T-cell (primary cell): ENCODE measurements at regions not wholly inside any gene's neighbourhood (a gene's known extent, or its start where the extent isn't known, plus 50 kb on each side); places are given as distances from the start of the nearest gene placed in this dataset.

Source experiments
- ATAC-seq, 4 experiments: fragments of 200-7000 bp in 3 of 4; fragments of 150-1000 bp in 1 of 4; cut with Tn5 transposase; replicated peaks in 1 of 4; 1 replicate in 3 of 4; 2 replicates in 1 of 4; pipeline ENCODE4 v1.10.0; 2021; ENCODE audit warnings: moderate library complexity in 3 of 4, mild to moderate bottlenecking in 2 of 4, moderate number of reproducible peaks in 1 of 4
- CTCF ChIA-PET, 2 donors: fragments of 300-600 bp; sonication (Branson Sonifier 250); formaldehyde crosslinking; loops; one replicate each; lab custom pipeline; 2022; ENCODE audit warnings: antibody characterized with exemption in 2 of 2; lab: Charles Lee
- POLR2A ChIA-PET, 2 donors: fragments of 300-600 bp; sonication (Branson Sonifier 250); formaldehyde crosslinking; loops; one replicate each; lab custom pipeline; 2022; ENCODE audit warnings: antibody characterized with exemption in 2 of 2; lab: Charles Lee
- DNase-seq, 35 experiments: peaks; one replicate each; pipeline versions ENCODE4 v3.0.0 to v3.0.0-alpha.2; 2013 to 2023
- H3K27ac ChIP-seq: one replicate; pipeline ENCODE4 v1.5.1; 2013; ENCODE audit warnings: low read length
- H3K27me3 ChIP-seq, 2 experiments: replicated peaks in 1 of 2; 1 replicate in 1 of 2; 2 replicates in 1 of 2; pipeline versions ENCODE4 v1.6.1 to v1.7.0; 2013; ENCODE audit warnings: low read length in 1 of 2, mixed read lengths in 1 of 2; ENCODE audit not compliant: control insufficient read depth in 2 of 2, insufficient read depth in 2 of 2; ENCODE audit errors: extremely low read depth in 1 of 2
- H3K36me3 ChIP-seq, 2 donors: 1 replicate in 1 of 2; 2 replicates in 1 of 2; pipeline versions ENCODE4 v1.6.1 to v1.7.0; 2013; ENCODE audit warnings: low read length in 1 of 2; ENCODE audit not compliant: control insufficient read depth in 2 of 2, insufficient read depth in 1 of 2; ENCODE audit errors: extremely low read depth in 1 of 2
- H3K4me1 ChIP-seq, 2 experiments: 1 replicate in 1 of 2; 2 replicates in 1 of 2; pipeline versions ENCODE4 v1.6.1 to v1.7.0; 2013; ENCODE audit warnings: low read length in 2 of 2, mixed read lengths in 1 of 2; ENCODE audit not compliant: insufficient read depth in 2 of 2, control insufficient read depth in 1 of 2; ENCODE audit errors: extremely low read depth in 1 of 2
- H3K4me3 ChIP-seq, 2 donors: 1 replicate in 1 of 2; 2 replicates in 1 of 2; pipeline versions ENCODE4 v1.5.1 to v1.7.0; 2013; ENCODE audit warnings: mild to moderate bottlenecking in 2 of 2, low read length in 1 of 2, moderate library complexity in 1 of 2; ENCODE audit not compliant: control insufficient read depth in 1 of 2; ENCODE audit errors: extremely low read depth in 1 of 2
- H3K9me3 ChIP-seq: 2 replicates; pipeline ENCODE4 v1.7.0; 2013
- H3K27ac Mint-ChIP-seq, 2 donors: one replicate each; pipeline ENCODE4 v1.8.0; 2020 to 2021; ENCODE audit warnings: mild to moderate bottlenecking in 2 of 2, mixed read lengths in 2 of 2
- H3K27me3 Mint-ChIP-seq, 2 donors: one replicate each; pipeline ENCODE4 v1.8.0; 2021 to 2022; ENCODE audit warnings: mixed read lengths in 2 of 2
- H3K36me3 Mint-ChIP-seq: one replicate; pipeline ENCODE4 v1.8.0; 2021; ENCODE audit warnings: mixed read lengths
- H3K4me1 Mint-ChIP-seq, 3 donors: one replicate each; pipeline ENCODE4 v1.8.0; 2020 to 2022; ENCODE audit warnings: mixed read lengths in 3 of 3, mild to moderate bottlenecking in 1 of 3
- H3K4me3 Mint-ChIP-seq, 3 donors: one replicate each; pipeline ENCODE4 v1.8.0; 2020 to 2022; ENCODE audit warnings: mild to moderate bottlenecking in 3 of 3, mixed read lengths in 3 of 3, moderate library complexity in 3 of 3
- H3K9me3 Mint-ChIP-seq, 3 donors: one replicate each; pipeline ENCODE4 v1.8.0; 2020 to 2022; ENCODE audit warnings: mixed read lengths in 3 of 3
- WGBS: methylation state at CpG from one replicate; pipeline ENCODE4 v1.1.5; 2013; ENCODE audit warnings: missing lambda C conversion rate; ENCODE audit not compliant: insufficient coverage; 5-methylcytosine and 5-hydroxymethylcytosine counted together

DNA sequence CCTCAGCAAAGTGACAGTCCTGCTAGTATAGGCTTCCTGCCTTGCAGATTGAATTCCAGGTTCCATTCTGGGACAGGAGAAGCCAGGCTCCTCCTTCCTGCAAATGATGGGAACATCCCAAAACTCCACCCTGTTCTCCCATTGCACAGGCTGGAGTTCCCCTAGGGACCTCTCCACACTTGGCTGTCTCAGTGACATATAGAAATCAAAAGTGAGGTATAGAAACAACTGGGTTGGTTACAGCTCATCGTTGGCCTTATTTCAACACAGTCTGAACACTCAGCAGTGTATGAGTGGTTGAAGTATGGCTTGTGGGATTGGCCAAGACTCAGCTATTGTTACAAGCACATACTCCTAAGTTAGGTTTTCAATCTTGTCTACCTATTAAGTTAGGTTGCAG lies 157.8 kb upstream of the FTMT start:
- H3K27ac ChIP-seq = no peak overlapping the region
- ChIA-PET POLR2A (no interaction called here), CTCF (no interaction called here)
- H3K27me3 Mint-ChIP-seq = no peaks in the 10 kb centered on the region
- DNase-seq (no peak), ATAC-seq (no peak)
- H3K27ac Mint-ChIP-seq = no peak overlapping the region
- no peaks in the 10 kb centered on the region for H3K27me3 ChIP-seq
- H3K4me3 Mint-ChIP-seq = no peak overlapping the region
- H3K4me3 ChIP-seq = no peak overlapping the region
- peaks cover 0 to 5% (median under 1%) of the 10 kb centered on the region in 3 donors for H3K9me3 Mint-ChIP-seq
- no peaks in the 10 kb centered on the region for H3K36me3 ChIP-seq
- no peaks in the 10 kb centered on the region for H3K4me1 ChIP-seq
- no peaks in the 10 kb centered on the region for H3K36me3 Mint-ChIP-seq
- no peaks in the 10 kb centered on the region for H3K4me1 Mint-ChIP-seq
- WGBS = no CpG with 5 or more reads among the region's 1 CpG
- H3K9me3 ChIP-seq = no peaks in the 10 kb centered on the region

DNA sequence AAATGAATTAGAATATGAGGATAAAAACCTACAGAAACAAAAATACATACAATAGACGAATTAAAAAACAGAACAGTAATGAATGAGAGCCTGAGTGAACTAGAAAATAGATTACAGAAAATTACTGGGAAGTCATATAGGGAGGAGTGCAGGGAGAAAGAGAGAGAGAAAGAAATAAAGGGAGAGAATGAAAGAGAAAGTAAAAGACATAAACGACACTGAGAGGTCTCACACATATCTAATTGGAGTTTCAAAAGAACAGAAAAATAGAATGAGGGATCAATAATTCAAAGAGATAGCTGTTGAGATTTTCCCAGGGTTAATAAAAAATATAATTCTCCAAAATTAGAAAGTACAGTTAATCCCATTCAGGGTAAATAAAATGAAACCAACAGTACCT lies 156.4 kb upstream of the FTMT start:
- Mint-ChIP-seq H3K9me3 (peaks cover 0 to 7% (median 2%) of the 10 kb centered on the region in 3 donors), H3K27ac (no peak overlapping the region), H3K4me3 (no peak overlapping the region), H3K27me3 (no peaks in the 10 kb centered on the region), H3K36me3 (no peaks in the 10 kb centered on the region), H3K4me1 (no peaks in the 10 kb centered on the region)
- Histone ChIP-seq H3K4me1 (no peaks in the 10 kb centered on the region), H3K9me3 (no peaks in the 10 kb centered on the region), H3K27ac (no peak overlapping the region), H3K36me3 (no peaks in the 10 kb centered on the region), H3K4me3 (no peak overlapping the region), H3K27me3 (no peaks in the 10 kb centered on the region)
- no peak for DNase-seq
- ATAC-seq = no peak
- POLR2A ChIA-PET = no interaction called here
- no CpG with 5 or more reads among the region's 2 CpGs for WGBS
- CTCF ChIA-PET = interaction anchor here in 1 of 2 donors (0.8 kb wide), 1 partner anchor 392 kb away, joined by 5 read pairs; no protein-coding TSS in a partner anchor

DNA sequence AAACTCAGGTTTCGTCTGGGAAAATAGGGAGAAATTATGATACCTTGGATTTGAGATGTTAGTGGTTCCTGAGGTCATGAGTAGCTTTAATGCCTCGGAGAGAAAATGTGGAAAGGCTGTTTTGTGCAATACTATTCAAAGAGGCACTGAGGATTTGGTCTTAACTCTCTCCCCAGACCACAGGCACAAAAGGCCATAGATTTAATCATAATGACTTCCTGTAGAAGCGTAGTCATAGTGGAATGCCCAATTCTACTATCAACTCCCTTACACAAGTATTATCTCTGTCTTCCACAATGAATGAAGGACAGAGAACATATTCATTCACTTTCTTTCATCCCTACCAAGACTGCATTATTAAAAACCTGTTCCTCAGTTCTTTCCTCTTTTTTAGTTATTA lies 153.0 kb upstream of the FTMT start:
- no peaks in the 10 kb centered on the region for H3K36me3 ChIP-seq
- no CpG with 5 or more reads among the region's 3 CpGs for WGBS

DNA sequence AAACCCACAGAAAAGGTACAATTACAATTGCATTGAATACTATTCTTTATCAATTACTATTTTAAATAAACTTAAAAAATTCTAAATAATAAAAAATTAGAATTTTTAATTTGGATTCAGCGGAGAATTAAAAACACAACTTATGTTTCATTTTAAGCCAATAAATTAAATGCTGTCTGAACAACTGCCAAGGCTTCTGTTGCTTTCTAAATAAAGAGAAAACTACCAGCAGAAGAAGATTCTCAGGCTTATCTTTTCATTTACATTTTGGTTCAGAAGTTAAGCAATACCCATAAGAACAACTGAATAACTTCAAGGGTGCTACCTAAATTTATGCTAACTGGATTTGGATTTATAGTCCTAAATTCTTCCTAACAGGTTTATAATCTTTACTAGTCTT lies 150.0 kb upstream of the FTMT start:
- CTCF ChIA-PET = no interaction called here
- H3K27me3 ChIP-seq = no peaks in the 10 kb centered on the region
- Mint-ChIP-seq H3K4me1 (no peaks in the 10 kb centered on the region), H3K27me3 (no peaks in the 10 kb centered on the region), H3K27ac (no peak overlapping the region), H3K9me3 (peaks cover 2 to 5% (median 3%) of the 10 kb centered on the region in 3 donors), H3K36me3 (no peaks in the 10 kb centered on the region), H3K4me3 (no peak overlapping the region)
- no peak for DNase-seq
- POLR2A ChIA-PET = no interaction called here
- no peaks in the 10 kb centered on the region for H3K4me1 ChIP-seq
- no peak for ATAC-seq
- H3K27ac ChIP-seq = no peak overlapping the region
- H3K4me3 ChIP-seq = no peak overlapping the region
- WGBS = no CpG with 5 or more reads among the region's 1 CpG
- no peaks in the 10 kb centered on the region for H3K36me3 ChIP-seq
- no peaks in the 10 kb centered on the region for H3K9me3 ChIP-seq

More for the DNA sequence above, 153.0 kb upstream of the FTMT start:
- Histone ChIP-seq H3K27me3 (no peaks in the 10 kb centered on the region), H3K9me3 (no peaks in the 10 kb centered on the region), H3K4me3 (no peak overlapping the region), H3K27ac (no peak overlapping the region), H3K4me1 (no peaks in the 10 kb centered on the region)
- H3K4me3 Mint-ChIP-seq = no peak overlapping the region
- POLR2A ChIA-PET = no interaction called here
- ATAC-seq (no peak), DNase-seq (no peak)
- CTCF ChIA-PET = no interaction called here
- peaks cover 0 to 3% (median 2%) of the 10 kb centered on the region in 3 donors for H3K9me3 Mint-ChIP-seq
- H3K27me3 Mint-ChIP-seq = no peaks in the 10 kb centered on the region
- no peak overlapping the region for H3K27ac Mint-ChIP-seq
- no peaks in the 10 kb centered on the region for H3K4me1 Mint-ChIP-seq
- H3K36me3 Mint-ChIP-seq = no peaks in the 10 kb centered on the region

DNA sequence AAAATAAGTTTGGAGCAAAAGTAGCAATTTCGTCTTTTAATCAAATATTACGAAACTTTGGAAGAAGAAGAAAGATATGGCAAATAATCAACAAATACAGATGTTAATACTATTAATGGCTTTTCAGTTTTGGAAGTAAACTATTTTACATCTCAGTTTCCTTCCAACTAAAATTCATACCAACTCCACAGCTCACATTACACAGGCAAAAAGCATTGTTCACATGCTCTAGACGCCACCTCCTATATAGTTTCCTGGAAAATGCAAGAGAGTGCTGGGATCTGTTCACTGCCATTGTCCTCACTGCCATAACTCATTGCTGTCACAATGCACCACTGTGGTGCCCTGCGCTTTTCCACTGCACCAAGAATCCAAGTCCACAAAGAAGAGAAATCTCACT lies 149.0 kb upstream of the FTMT start:
- WGBS = 43% methylated on average over 1 of the region's 4 CpGs
- H3K9me3 ChIP-seq = no peaks in the 10 kb centered on the region
- Mint-ChIP-seq H3K27ac (no peak overlapping the region), H3K4me1 (no peaks in the 10 kb centered on the region), H3K4me3 (no peak overlapping the region), H3K27me3 (no peaks in the 10 kb centered on the region), H3K36me3 (no peaks in the 10 kb centered on the region), H3K9me3 (peaks cover 2 to 5% (median 3%) of the 10 kb centered on the region in 3 donors)
- H3K36me3 ChIP-seq = no peaks in the 10 kb centered on the region
- no peak overlapping the region for H3K4me3 ChIP-seq
- POLR2A ChIA-PET = no interaction called here
- ATAC-seq (no peak), DNase-seq (no peak)
- no peak overlapping the region for H3K27ac ChIP-seq
- CTCF ChIA-PET = no interaction called here
- no peaks in the 10 kb centered on the region for H3K4me1 ChIP-seq
- H3K27me3 ChIP-seq = no peaks in the 10 kb centered on the region

DNA sequence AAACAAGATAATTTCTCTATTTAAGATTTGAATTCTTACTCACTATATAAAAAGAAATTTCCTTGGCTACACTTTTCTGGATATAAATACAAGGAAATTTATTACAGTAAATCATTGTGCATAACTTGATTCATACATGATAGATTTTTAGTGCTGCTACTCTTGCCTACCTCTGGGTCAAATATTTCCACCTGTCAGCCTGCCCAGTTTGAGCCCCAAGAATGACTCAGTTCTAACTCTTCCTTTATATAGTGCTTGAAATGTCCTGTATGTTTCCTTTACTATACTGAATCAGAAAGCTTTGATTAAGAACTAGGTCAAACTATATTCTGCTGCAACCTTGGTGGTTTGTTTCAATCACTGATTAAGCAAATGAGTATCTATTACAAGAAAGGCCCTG lies 147.4 kb upstream of the FTMT start:
- no peak overlapping the region for H3K27ac Mint-ChIP-seq
- POLR2A ChIA-PET = no interaction called here
- no peaks in the 10 kb centered on the region for H3K36me3 ChIP-seq
- peaks cover 0 to 5% (median 2%) of the 10 kb centered on the region in 3 donors for H3K9me3 Mint-ChIP-seq
- no peak overlapping the region for H3K4me3 Mint-ChIP-seq
- no peaks in the 10 kb centered on the region for H3K36me3 Mint-ChIP-seq
- no peaks in the 10 kb centered on the region for H3K27me3 Mint-ChIP-seq
- no peak overlapping the region for H3K27ac ChIP-seq
- no peaks in the 10 kb centered on the region for H3K4me1 ChIP-seq
- no peaks in the 10 kb centered on the region for H3K27me3 ChIP-seq
- H3K9me3 ChIP-seq = no peaks in the 10 kb centered on the region
- CTCF ChIA-PET = no interaction called here
- H3K4me1 Mint-ChIP-seq = no peaks in the 10 kb centered on the region
- no peak overlapping the region for H3K4me3 ChIP-seq
- no peak for ATAC-seq
- DNase-seq = no peak

DNA sequence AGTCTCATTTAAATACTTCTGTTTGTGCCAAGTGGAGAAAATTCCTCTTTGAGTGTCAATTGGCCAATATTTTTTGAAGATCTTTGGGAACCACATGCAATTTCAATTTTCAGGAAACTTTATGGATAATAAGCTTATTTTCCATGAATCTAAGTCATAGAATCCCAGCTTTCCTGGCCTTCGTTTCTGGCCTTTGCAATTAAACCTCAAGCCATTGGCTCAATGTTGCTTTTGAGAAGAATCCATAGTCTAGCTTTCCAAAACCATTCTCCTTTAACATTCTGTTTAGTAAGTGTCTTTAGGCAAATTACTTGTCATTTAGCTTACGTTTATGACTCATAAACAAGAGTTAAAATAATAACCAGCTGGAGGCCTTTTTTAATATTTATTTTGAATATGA lies 145.0 kb upstream of the FTMT start:
- H3K27ac Mint-ChIP-seq = no peak overlapping the region
- H3K4me3 Mint-ChIP-seq = no peak overlapping the region
- no peaks in the 10 kb centered on the region for H3K27me3 Mint-ChIP-seq
- WGBS = no CpG with 5 or more reads among the region's 2 CpGs
- H3K4me3 ChIP-seq = no peak overlapping the region
- no peaks in the 10 kb centered on the region for H3K4me1 ChIP-seq
- ChIA-PET CTCF (no interaction called here), POLR2A (no interaction called here)
- ATAC-seq (no peak), DNase-seq (no peak)
- H3K9me3 Mint-ChIP-seq = peaks cover 6 to 13% (median 6%) of the 10 kb centered on the region in 3 donors
- no peaks in the 10 kb centered on the region for H3K36me3 Mint-ChIP-seq
- no peaks in the 10 kb centered on the region for H3K9me3 ChIP-seq
- no peaks in the 10 kb centered on the region for H3K4me1 Mint-ChIP-seq
- no peaks in the 10 kb centered on the region for H3K36me3 ChIP-seq
- H3K27me3 ChIP-seq = no peaks in the 10 kb centered on the region
- H3K27ac ChIP-seq = no peak overlapping the region
